Thymus (tissue), 11 donors: ENCODE measurements at regions not wholly inside any gene's neighbourhood (a gene's known extent, or its start where the extent isn't known, plus 50 kb on each side); places are given as distances from the start of the nearest gene placed in this dataset.
"Not testable (repeated sequence)": the region's sequence is repeated elsewhere in the genome, so short reads cannot be mapped to it uniquely, and the experiment has no call there.

Experiments
- DNase-seq, 9 donors: peaks; one replicate each; pipeline ENCODE4 v3.0.0-alpha.2; 2013; ENCODE audit warnings: low spot score in 9 of 9, low read depth in 6 of 9, missing footprints in 1 of 9
- H3K27ac ChIP-seq, 2 donors: one replicate each; pipeline ENCODE4 v1.5.1; 2013; ENCODE audit warnings: control low read depth in 1 of 2, low read depth in 1 of 2, low read length in 1 of 2, mild to moderate bottlenecking in 1 of 2, moderate library complexity in 1 of 2
- H3K27me3 ChIP-seq, 2 donors: one replicate each; pipeline ENCODE4 v1.5.1; 2013; ENCODE audit warnings: low read length in 1 of 2; ENCODE audit not compliant: control insufficient read depth in 2 of 2, insufficient read depth in 1 of 2
- H3K36me3 ChIP-seq, 2 donors: one replicate each; pipeline ENCODE4 v1.5.1; 2013; ENCODE audit warnings: low read length in 1 of 2, mild to moderate bottlenecking in 1 of 2, moderate library complexity in 1 of 2; ENCODE audit not compliant: control insufficient read depth in 2 of 2, insufficient read depth in 2 of 2
- H3K4me1 ChIP-seq, 2 donors: one replicate each; pipeline ENCODE4 v1.5.1; 2013; ENCODE audit warnings: low read length in 2 of 2; ENCODE audit not compliant: control insufficient read depth in 2 of 2, insufficient read depth in 2 of 2
- H3K4me3 ChIP-seq, 2 donors: one replicate each; pipeline ENCODE4 v1.5.1; 2013; ENCODE audit warnings: low read length in 2 of 2, control low read depth in 1 of 2, mild to moderate bottlenecking in 1 of 2
- H3K9me3 ChIP-seq, 2 donors: one replicate each; pipeline ENCODE4 v1.5.1; 2013; ENCODE audit warnings: low read length in 1 of 2, mild to moderate bottlenecking in 1 of 2; ENCODE audit not compliant: control insufficient read depth in 2 of 2, insufficient read depth in 1 of 2
- WGBS: extraction: QIAGEN DNeasy Blood & Tissue Kit; methylation state at CpG from one replicate; pipeline ENCODE4 v1.1.7; 2013; 5-methylcytosine and 5-hydroxymethylcytosine counted together
- donor health status: healthy.

GRCh38 chr5:167071981-167072610 lies 1219.3 kb upstream of the WWC1 start:
- Histone ChIP-seq H3K4me1 (no peaks in the 10 kb centered on the region), H3K27me3 (no peaks in the 10 kb centered on the region), H3K4me3 (no peak overlapping the region), H3K9me3 (no peaks in the 10 kb centered on the region), H3K27ac (no peak overlapping the region), H3K36me3 (no peaks in the 10 kb centered on the region)
- no peak for DNase-seq
- 88% methylated on average over 5 of the region's 5 CpGs for WGBS

- H3K27ac ChIP-seq: no peak overlapping the region
- DNase-seq: no peak
- no peaks in the 10 kb centered on the region for H3K4me1 ChIP-seq
- H3K36me3 ChIP-seq: no peaks in the 10 kb centered on the region
- no peak overlapping the region for H3K4me3 ChIP-seq
- no peaks in the 10 kb centered on the region for H3K9me3 ChIP-seq
- H3K27me3 ChIP-seq: no peaks in the 10 kb centered on the region
- 46% methylated on average over 4 of the region's 4 CpGs for WGBS
Measured at GRCh38 chr5:167081561-167081960, 1209.9 kb upstream of the WWC1 start.

- Histone ChIP-seq H3K27me3 (no peaks in the 10 kb centered on the region), H3K36me3 (no peaks in the 10 kb centered on the region), H3K4me1 (no peaks in the 10 kb centered on the region), H3K9me3 (no peaks in the 10 kb centered on the region), H3K27ac (no peak overlapping the region), H3K4me3 (no peak overlapping the region)
- WGBS: 84% methylated on average over 12 of the region's 12 CpGs
- no peak for DNase-seq
Measured at GRCh38 chr5:167096816-167097215, 1194.6 kb upstream of the WWC1 start.

- Histone ChIP-seq H3K4me3 (no peak overlapping the region), H3K27ac (no peak overlapping the region), H3K36me3 (no peaks in the 10 kb centered on the region), H3K4me1 (no peaks in the 10 kb centered on the region), H3K27me3 (no peaks in the 10 kb centered on the region), H3K9me3 (no peaks in the 10 kb centered on the region)
- no peak for DNase-seq
- whole genome bisulfite sequencing: 95% methylated on average over 4 of the region's 4 CpGs
Measured at GRCh38 chr5:167104351-167104750, 1187.1 kb upstream of the WWC1 start.

- no peaks in the 10 kb centered on the region for H3K27me3 ChIP-seq
- H3K36me3 ChIP-seq: no peaks in the 10 kb centered on the region
- no peaks in the 10 kb centered on the region for H3K4me1 ChIP-seq
- H3K9me3 ChIP-seq: no peaks in the 10 kb centered on the region
- DNase-seq: no peak
- WGBS: 97% methylated on average over 2 of the region's 2 CpGs
- H3K4me3 ChIP-seq: no peak overlapping the region
- no peak overlapping the region for H3K27ac ChIP-seq
Measured at GRCh38 chr5:167105941-167106340, 1185.5 kb upstream of the WWC1 start.

DNA sequence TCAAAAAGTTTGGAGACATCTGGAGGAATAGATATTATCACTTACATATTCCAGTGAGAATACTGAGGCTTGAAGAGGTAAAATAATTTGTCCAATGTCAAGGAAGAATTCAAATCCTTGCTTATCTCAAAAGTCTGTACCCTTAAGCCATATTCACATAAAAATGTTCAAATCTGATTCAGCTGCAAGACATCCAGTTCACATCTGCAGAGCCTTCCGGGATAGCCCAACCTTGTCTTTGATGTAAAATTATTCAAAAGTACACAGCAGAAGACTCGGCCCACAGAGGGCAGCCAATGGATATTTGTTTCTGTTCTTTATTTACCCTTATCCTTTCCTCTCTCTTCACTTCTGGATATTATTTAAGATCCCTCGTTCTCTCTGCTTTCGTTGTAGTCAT lies 1183.8 kb upstream of the WWC1 start:
- Histone ChIP-seq H3K9me3 (no peaks in the 10 kb centered on the region), H3K36me3 (no peaks in the 10 kb centered on the region), H3K27me3 (no peaks in the 10 kb centered on the region), H3K27ac (no peak overlapping the region), H3K4me3 (no peak overlapping the region), H3K4me1 (no peaks in the 10 kb centered on the region)
- DNase-seq: no peak
- WGBS: 89% methylated on average over 4 of the region's 4 CpGs

DNA sequence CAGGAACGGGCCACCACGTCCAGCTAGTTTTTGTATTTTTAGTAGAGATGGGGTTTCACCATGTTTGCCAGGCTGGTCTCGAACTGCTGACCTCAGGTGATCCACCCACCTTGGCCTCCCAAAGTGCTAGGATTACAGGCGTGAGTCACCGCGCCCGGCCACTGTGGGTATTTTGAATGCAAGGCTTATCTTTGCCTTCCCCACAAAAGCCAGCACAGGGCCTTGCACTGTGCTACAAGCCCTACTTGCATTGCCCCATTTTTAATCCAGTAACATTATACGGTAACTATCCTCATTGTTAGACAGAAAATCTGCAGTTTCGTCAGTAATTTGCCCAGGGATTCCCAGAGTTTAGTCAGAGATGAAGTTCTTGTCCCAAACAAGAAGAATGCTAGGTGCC lies 1183.2 kb upstream of the WWC1 start:
- H3K27ac ChIP-seq, H3K27me3 ChIP-seq, H3K36me3 ChIP-seq, H3K4me1 ChIP-seq, H3K4me3 ChIP-seq, H3K9me3 ChIP-seq, DNase-seq: not testable (repeated sequence)
- WGBS: 95% methylated on average over 9 of the region's 9 CpGs

DNA sequence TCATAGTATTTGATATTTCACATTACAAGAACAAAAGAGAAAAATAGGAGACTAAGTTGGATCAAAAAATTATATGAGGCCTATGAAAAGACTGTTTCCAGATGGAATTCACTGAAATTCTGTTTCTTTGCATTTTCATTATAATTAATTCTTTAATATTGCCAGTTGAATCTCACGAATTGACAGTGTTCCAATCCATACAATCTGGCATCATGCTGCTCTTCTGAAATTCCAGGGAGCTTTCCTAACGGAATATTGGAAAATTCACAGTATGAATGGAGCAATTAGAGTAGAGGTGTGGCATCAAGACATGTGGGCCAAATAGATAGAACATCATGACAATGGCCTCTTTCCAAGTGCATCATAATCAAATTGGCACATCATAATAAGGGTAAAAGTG lies 1178.9 kb upstream of the WWC1 start:
- Histone ChIP-seq H3K36me3 (no peaks in the 10 kb centered on the region), H3K27ac (no peak overlapping the region), H3K27me3 (no peaks in the 10 kb centered on the region), H3K9me3 (no peaks in the 10 kb centered on the region), H3K4me3 (no peak overlapping the region), H3K4me1 (no peaks in the 10 kb centered on the region)
- 81% methylated on average over 2 of the region's 2 CpGs for WGBS
- DNase-seq: no peak

DNA sequence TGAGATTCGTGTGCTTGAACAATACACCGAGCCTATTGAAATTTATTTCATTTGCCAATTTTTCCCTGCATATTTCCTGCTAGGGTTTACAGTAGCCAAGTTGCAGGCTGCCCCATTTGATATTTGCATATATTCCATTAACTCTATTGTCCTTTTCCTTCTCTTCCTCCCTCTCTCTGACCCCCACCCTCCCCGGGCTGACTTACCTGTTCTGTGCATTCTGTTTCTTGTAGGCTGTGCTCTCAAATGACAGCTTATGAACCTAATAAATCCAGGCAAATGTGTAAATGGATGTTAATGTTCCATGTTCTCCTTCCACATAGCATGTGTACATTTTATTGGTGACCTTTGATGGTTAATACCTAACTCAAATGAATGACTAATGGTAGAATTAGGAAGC lies 1169.2 kb upstream of the WWC1 start:
- H3K4me1 ChIP-seq: no peaks in the 10 kb centered on the region
- H3K36me3 ChIP-seq: no peaks in the 10 kb centered on the region
- WGBS: 96% methylated on average over 3 of the region's 3 CpGs
- H3K27ac ChIP-seq: no peak overlapping the region
- H3K4me3 ChIP-seq: no peak overlapping the region
- DNase-seq: no peak
- H3K9me3 ChIP-seq: no peaks in the 10 kb centered on the region
- H3K27me3 ChIP-seq: no peaks in the 10 kb centered on the region

- Histone ChIP-seq H3K27me3 (no peaks in the 10 kb centered on the region), H3K9me3 (no peaks in the 10 kb centered on the region)
- no peak for DNase-seq
Measured at GRCh38 chr5:167123126-167123525, 1168.3 kb upstream of the WWC1 start.

More at GRCh38 chr5:167123126-167123525, 1168.3 kb upstream of the WWC1 start:
- WGBS: 93% methylated on average over 7 of the region's 7 CpGs
- no peaks in the 10 kb centered on the region for H3K4me1 ChIP-seq
- no peak overlapping the region for H3K27ac ChIP-seq
- no peaks in the 10 kb centered on the region for H3K36me3 ChIP-seq
- H3K4me3 ChIP-seq: no peak overlapping the region
